ENCODE measurements at regions not wholly inside any gene's neighbourhood (a gene's known extent, or its start where the extent isn't known, plus 50 kb on each side); places are given as distances from the start of the nearest gene placed in this dataset.

DNA sequence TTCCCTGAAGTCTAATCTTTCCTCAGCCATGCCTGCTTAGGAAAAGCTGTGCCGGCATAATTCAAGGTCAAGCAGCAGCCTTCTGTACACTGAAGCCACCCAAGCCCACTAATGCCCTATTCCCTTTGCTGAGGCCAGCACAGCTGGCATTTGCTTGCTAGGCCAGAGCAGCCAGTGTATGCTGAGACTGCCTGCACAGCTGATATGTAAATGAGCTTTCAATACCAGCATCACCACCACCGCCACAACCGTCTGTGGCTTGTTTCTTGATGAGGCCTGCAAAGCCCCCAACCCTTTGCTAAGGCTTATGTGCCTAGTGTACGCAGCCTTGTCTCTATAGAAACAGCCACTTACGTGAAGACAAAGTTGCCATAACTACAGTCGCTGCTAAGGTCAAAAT is 56.3 kb upstream of the TNRC6B start:
- Mint-ChIP-seq H3K4me3 (peak overlapping the region; percentile 25), H3K9me3 (no peaks in the 10 kb centered on the region), H3K4me1 (peaks cover 53% of the 10 kb centered on the region), H3K27ac (peak overlapping the region; percentile 35), H3K36me3 (peaks cover 17% of the 10 kb centered on the region), H3K27me3 (no peaks in the 10 kb centered on the region)
- peak; percentile 28 for ATAC-seq (ENCODE audit: low read depth)
- POLR2A ChIA-PET = interaction anchor here (0.5 to 2.3 kb wide), 3 partner anchors 56 to 77 kb away, joined by 3 to 10 read pairs (median 3); partner anchors contain the start of gene TNRC6B
- DNase-seq = no peak

DNA sequence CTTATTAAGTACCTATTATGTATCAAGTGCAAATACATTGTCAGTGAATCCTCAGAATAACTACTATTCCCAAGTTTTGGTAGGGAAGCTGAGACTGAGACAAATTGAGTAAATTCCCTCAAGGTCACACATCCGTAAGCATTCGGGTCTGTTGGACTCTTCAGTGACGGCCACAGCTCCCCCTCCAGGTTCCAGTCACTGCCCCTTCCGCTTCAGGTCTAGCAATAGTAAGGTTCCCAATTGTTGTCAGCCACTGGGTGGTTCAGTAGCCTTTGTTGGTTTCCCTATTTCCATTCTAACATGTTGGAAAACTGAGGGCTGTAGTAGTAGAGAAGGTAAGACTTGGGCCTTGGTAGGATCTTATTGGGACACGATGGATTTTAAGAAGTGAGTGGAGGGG is 54.9 kb upstream of the TNRC6B start:
- Mint-ChIP-seq H3K27me3 (no peaks in the 10 kb centered on the region), H3K4me3 (no peak overlapping the region), H3K4me1 (peaks cover 45% of the 10 kb centered on the region), H3K27ac (peak overlapping the region; percentile 15), H3K9me3 (no peaks in the 10 kb centered on the region), H3K36me3 (peaks cover 16% of the 10 kb centered on the region)
- no peak for ATAC-seq (ENCODE audit: low read depth)
- POLR2A ChIA-PET = interaction anchor here (2.3 kb wide), 1 partner anchor 55 kb away, joined by 10 read pairs; the partner anchor contains the start of gene TNRC6B
- DNase-seq = no peak

DNA sequence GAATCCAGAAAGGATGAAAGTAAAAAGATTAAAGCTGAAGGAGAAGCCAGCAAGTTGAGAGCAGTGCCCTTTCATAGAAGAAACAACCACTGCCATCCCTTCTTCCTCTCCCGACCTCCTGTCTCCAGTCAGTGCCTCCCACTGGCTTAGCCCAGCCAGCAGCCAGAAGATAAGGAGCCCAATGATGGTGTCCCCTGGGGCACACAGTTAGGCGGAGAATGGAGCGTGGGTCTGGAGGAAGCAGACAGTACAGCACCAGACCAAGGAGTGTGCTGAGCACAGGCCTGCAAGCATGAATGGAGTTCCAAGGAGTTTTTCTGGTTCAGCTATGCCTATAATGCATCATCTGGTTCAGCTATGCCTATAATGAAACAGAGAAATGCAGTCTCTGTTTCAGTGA is 54.3 kb upstream of the TNRC6B start:
- H3K4me3 Mint-ChIP-seq = no peak overlapping the region
- peaks cover 16% of the 10 kb centered on the region for H3K36me3 Mint-ChIP-seq
- H3K27me3 Mint-ChIP-seq = no peaks in the 10 kb centered on the region
- peak overlapping the region; percentile 15 for H3K27ac Mint-ChIP-seq
- DNase-seq (no peak), ATAC-seq (ENCODE audit: low read depth) (no peak)
- POLR2A ChIA-PET = interaction anchor here (0.7 to 2.3 kb wide), 5 partner anchors 13 to 69 kb away, joined by 3 to 10 read pairs (median 3); partner anchors contain the start of gene TNRC6B
- H3K4me1 Mint-ChIP-seq = peaks cover 43% of the 10 kb centered on the region
- H3K9me3 Mint-ChIP-seq = no peaks in the 10 kb centered on the region
